Mesothelial cell of epicardium (in vitro differentiated cells): ENCODE measurements at regions not wholly inside any gene's neighbourhood (a gene's known extent, or its start where the extent isn't known, plus 50 kb on each side); places are given as distances from the start of the nearest gene placed in this dataset.

Source experiments
- DNase-seq, 2 experiments: peaks; one replicate each; pipeline ENCODE4 v3.0.0; 2021; ENCODE audit warnings: low spot score in 2 of 2; ENCODE audit not compliant: unreplicated experiment in 2 of 2
- H3K27ac Mint-ChIP-seq: 2 replicates; pipeline ENCODE4 v1.8.0; 2021; ENCODE audit warnings: mixed read lengths
- H3K27me3 Mint-ChIP-seq: 2 replicates; pipeline ENCODE4 v1.8.0; 2021; ENCODE audit warnings: low read depth, mixed read lengths
- H3K36me3 Mint-ChIP-seq: 2 replicates; pipeline ENCODE4 v1.8.0; 2021; ENCODE audit warnings: mixed read lengths
- H3K4me1 Mint-ChIP-seq: 2 replicates; pipeline ENCODE4 v1.8.0; 2021; ENCODE audit warnings: mixed read lengths
- H3K4me3 Mint-ChIP-seq: 2 replicates; pipeline ENCODE4 v1.8.0; 2021; ENCODE audit warnings: mild to moderate bottlenecking, moderate library complexity, mixed read lengths
- H3K9me3 Mint-ChIP-seq: 2 replicates; pipeline ENCODE4 v1.8.0; 2021; ENCODE audit warnings: mixed read lengths
- TF ChIP-seq, protein P1 (sequence below): fragments of 200-600 bp; sonication (generic); IDR thresholded peaks from one replicate; pipeline ENCODE4 v1.5.0; 2021; ENCODE audit warnings: antibody characterized with exemption; ENCODE audit not compliant: unreplicated experiment

DNA sequence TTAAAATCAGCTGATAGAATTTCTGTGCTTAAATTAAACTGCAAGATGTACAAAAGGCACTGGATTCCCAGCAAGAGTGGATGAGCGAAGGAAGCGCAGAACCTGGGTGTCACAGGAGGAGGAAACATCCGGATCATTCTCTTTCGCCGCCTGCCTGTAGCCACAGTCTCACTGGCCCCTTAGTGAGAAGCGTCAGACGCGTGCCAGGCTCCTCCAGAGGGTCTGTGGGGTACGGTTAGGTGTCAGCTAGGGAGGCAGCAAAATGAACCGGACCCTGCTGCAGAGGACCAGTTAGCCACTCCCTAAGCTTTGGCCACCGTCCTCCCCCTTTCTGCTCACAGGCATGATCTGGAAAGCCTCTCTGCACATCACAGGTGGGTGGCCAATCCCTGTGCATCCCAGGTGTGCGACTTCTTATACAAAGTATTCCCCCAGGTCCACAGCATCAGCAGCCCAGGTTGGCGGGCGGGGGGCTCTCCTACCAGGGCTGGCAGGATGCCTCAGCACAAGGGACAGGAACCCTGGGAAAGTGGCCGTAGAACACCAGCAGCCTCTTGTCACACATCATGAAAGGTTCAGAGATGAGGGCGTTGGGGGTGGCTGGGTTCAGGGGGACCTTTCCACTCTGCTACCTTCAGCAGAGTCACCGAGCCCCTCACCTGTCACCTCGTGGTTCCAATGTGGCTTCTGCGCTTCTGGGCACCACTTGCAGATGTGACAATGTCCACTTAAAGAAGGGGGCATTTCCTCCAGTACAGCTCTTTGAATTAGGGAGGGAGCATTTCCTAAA lies 61.1 kb upstream of the SLC66A3 start:
- Mint-ChIP-seq H3K27me3 (peaks cover 16% of the 10 kb centered on the region), H3K4me3 (no peak overlapping the region), H3K9me3 (no peaks in the 10 kb centered on the region), H3K27ac (no peak overlapping the region), H3K36me3 (no peaks in the 10 kb centered on the region), H3K4me1 (no peaks in the 10 kb centered on the region)
- TF ChIP-seq, protein P1, sequence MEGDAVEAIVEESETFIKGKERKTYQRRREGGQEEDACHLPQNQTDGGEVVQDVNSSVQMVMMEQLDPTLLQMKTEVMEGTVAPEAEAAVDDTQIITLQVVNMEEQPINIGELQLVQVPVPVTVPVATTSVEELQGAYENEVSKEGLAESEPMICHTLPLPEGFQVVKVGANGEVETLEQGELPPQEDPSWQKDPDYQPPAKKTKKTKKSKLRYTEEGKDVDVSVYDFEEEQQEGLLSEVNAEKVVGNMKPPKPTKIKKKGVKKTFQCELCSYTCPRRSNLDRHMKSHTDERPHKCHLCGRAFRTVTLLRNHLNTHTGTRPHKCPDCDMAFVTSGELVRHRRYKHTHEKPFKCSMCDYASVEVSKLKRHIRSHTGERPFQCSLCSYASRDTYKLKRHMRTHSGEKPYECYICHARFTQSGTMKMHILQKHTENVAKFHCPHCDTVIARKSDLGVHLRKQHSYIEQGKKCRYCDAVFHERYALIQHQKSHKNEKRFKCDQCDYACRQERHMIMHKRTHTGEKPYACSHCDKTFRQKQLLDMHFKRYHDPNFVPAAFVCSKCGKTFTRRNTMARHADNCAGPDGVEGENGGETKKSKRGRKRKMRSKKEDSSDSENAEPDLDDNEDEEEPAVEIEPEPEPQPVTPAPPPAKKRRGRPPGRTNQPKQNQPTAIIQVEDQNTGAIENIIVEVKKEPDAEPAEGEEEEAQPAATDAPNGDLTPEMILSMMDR, result no peak
- no peak for DNase-seq

DNA sequence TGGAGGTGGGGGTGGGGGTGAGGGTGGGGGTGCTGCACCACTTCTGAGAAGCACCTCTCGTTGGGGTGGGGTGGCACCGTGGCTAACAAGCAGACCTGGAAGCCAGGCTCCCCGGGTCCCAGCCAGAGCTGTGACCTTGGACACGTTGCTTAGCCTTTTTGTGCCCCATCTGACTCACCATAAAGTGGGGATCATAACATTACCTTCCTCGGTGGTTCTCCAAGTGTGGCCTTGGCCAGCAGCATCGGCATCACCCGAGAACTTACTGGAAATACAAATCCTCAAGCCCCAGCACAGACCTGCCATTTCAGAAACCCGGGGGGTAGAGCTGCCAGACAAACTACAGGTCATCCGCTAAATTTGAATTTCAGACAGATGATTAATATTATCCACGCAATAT lies 58.7 kb upstream of the SLC66A3 start:
- no peaks in the 10 kb centered on the region for H3K4me1 Mint-ChIP-seq
- DNase-seq, result no peak
- no peaks in the 10 kb centered on the region for H3K36me3 Mint-ChIP-seq
- H3K27ac Mint-ChIP-seq, result no peak overlapping the region
- TF ChIP-seq, protein P1, result no peak
- H3K4me3 Mint-ChIP-seq, result no peak overlapping the region
- peaks cover 5% of the 10 kb centered on the region for H3K9me3 Mint-ChIP-seq
- H3K27me3 Mint-ChIP-seq, result peaks cover 20% of the 10 kb centered on the region

DNA sequence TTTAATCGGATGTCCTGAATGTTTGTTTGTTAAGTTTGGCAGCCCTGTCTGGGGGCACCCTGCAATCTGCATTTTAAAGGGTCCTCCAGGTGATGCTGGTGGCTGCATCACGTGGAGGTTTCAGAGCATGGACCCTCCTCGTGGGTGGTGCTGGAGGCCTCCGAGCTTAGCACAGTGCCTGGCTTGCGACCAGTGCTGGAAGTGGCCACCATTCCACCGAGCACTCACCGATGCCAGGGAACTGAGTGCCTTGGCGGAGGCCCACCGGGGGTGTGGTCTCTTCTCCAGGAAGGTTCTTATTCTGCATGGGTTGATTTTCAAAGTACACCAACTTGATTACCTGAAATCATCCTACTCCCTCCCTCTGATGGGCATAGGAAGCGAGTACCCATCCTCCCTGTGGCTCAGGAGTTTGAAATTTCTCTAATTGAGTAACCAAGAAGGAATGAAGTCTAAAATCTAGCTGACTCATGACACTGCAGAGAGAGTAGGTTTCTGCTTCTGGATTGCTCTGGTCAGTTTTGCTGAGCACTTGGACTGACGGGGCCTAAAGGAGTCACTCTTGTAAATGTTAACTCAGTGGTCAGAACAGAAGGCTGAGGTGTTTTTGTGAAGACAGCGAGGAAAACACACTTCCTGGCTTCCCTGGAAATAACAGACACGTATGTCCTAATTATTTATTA lies 58.1 kb upstream of the SLC66A3 start:
- no peak for DNase-seq
- Mint-ChIP-seq H3K4me3 (no peak overlapping the region), H3K27me3 (peaks cover 24% of the 10 kb centered on the region), H3K9me3 (peaks cover 5% of the 10 kb centered on the region), H3K4me1 (no peaks in the 10 kb centered on the region), H3K36me3 (no peaks in the 10 kb centered on the region), H3K27ac (no peak overlapping the region)
- TF ChIP-seq, protein P1, result no peak

DNA sequence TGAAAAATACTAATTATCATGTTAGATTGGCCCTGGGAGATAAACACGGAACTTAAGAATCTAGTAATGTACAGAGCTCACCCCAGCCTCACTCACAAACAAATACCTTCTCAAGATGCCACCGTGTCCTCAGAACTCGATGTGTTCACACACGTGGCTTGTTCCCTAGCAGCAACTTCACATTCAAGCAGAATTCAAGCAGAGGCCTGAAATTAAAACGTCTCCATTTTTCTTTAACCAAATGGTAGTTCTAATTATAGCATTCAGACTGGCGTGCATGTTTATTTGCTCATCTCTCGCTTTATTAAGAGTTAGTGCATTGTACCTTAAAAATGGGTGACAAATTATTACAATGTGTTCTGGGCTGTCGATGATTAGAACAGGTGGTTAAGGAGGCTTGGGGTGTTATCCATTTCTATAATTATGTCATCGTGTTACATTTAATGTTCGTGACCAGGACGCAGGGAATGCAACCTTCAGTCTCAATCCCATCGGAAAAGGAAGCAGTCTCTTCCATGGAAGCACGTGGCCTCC lies 57.3 kb upstream of the SLC66A3 start:
- no peak for DNase-seq
- TF ChIP-seq, protein P1, result no peak
- Mint-ChIP-seq H3K27ac (no peak overlapping the region), H3K27me3 (peaks cover 26% of the 10 kb centered on the region), H3K9me3 (peaks cover 5% of the 10 kb centered on the region), H3K4me1 (no peaks in the 10 kb centered on the region), H3K36me3 (no peaks in the 10 kb centered on the region), H3K4me3 (no peak overlapping the region)

DNA sequence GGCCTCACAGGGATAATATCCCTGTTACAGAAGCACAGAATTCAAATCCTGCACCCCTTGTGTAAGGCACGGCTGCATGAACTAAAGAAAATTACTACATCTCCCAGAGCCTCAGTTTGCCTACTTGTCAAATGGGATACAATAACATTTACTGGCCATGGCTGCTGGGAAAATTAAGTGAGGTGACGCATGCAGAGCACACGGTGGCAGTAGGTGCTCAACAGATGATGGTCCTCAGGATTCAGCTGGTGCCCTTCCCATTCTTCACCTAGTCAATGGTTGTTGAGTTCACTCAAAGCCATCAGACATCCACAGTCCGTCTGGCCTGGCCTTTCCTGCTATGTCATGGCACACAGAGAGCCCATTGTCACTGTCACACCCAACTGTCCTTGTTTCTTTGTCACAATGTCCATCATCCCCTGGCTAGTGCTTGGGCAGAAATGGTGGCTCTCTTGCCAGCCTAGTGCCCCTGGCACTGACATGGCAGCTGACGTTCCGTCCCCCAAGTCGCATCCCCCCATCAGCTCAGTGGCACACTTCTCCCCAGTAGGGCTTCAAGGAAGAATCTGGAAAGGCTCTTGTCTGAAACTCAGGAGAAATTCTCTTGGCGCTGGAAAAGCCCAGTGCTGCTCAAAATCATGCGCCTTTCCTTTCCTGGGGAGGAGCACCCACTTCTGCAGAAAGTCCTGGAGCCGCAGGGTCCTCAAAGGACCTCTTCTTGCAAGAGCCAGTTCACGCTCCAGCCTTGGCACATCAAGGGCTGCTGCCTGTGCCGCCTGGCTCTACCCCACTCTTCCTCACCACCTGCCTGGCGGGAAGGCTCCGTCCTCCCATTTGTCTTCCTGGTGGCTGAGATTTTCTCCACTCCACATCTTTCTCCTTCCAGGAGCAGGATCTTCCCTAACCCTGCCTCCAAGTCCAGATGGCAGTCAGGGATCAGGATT lies 55.9 kb upstream of the SLC66A3 start:
- peaks cover 20% of the 10 kb centered on the region for H3K27me3 Mint-ChIP-seq
- no peaks in the 10 kb centered on the region for H3K36me3 Mint-ChIP-seq
- H3K27ac Mint-ChIP-seq, result no peak overlapping the region
- H3K4me3 Mint-ChIP-seq, result no peak overlapping the region
- no peak for DNase-seq
- no peaks in the 10 kb centered on the region for H3K4me1 Mint-ChIP-seq
- H3K9me3 Mint-ChIP-seq, result peaks cover 5% of the 10 kb centered on the region
- TF ChIP-seq, protein P1, result no peak
